Smooth muscle cell (in vitro differentiated cells): ENCODE measurements at regions not wholly inside any gene's neighbourhood (a gene's known extent, or its start where the extent isn't known, plus 50 kb on each side); places are given as distances from the start of the nearest gene placed in this dataset.

ENCODE experiments used
- DNase-seq: peaks from one replicate; lab custom pipeline; 2025; ENCODE audit not compliant: unreplicated experiment; lab: John Stamatoyannopoulos, UW
- H2AFZ ChIP-seq: fragments of 200-600 bp; sonication (generic); 2 replicates; pipeline ENCODE4 v1.6.0; 2016; ENCODE audit warnings: antibody characterized with exemption, low read depth, mild to moderate bottlenecking
- H3F3A ChIP-seq: fragments of 200-600 bp; sonication (generic); 2 replicates; pipeline ENCODE4 v1.6.0; 2017; ENCODE audit warnings: antibody characterized with exemption, low read depth
- H3K27ac ChIP-seq: fragments of 200-600 bp; sonication (generic); 2 replicates; pipeline ENCODE4 v1.5.1; 2016; ENCODE audit warnings: low read depth, mild to moderate bottlenecking
- H3K27me3 ChIP-seq: fragments of 200-600 bp; sonication (generic); 2 replicates; pipeline ENCODE4 v1.6.1; 2016; ENCODE audit warnings: low read depth, mild to moderate bottlenecking
- H3K36me3 ChIP-seq: fragments of 200-600 bp; sonication (generic); 2 replicates; pipeline ENCODE4 v1.5.1; 2016; ENCODE audit warnings: low read depth
- H3K4me1 ChIP-seq: fragments of 200-600 bp; sonication (generic); 2 replicates; pipeline ENCODE4 v1.5.1; 2016; ENCODE audit warnings: low read depth
- H3K4me2 ChIP-seq: fragments of 200-600 bp; sonication (generic); 2 replicates; pipeline ENCODE4 v1.6.0; 2016; ENCODE audit warnings: mild to moderate bottlenecking
- H3K4me3 ChIP-seq: fragments of 200-600 bp; sonication (generic); 2 replicates; pipeline ENCODE4 v1.5.1; 2016; ENCODE audit warnings: mild to moderate bottlenecking
- H3K79me2 ChIP-seq: fragments of 200-600 bp; sonication (generic); 2 replicates; pipeline ENCODE4 v1.6.0; 2016; ENCODE audit warnings: low read depth, mild to moderate bottlenecking
- H3K9ac ChIP-seq: fragments of 200-600 bp; sonication (generic); 2 replicates; pipeline ENCODE4 v1.6.0; 2016; ENCODE audit warnings: low read depth
- H3K9me3 ChIP-seq: fragments of 200-600 bp; sonication (generic); replicated peaks from 2 replicates; pipeline ENCODE4 v1.5.1; 2016; ENCODE audit warnings: low read depth
- H4K20me1 ChIP-seq: fragments of 200-600 bp; sonication (generic); 2 replicates; pipeline ENCODE4 v1.6.0; 2016; ENCODE audit warnings: low read depth
- WGBS: methylation state at CpG from one replicate; pipeline ENCODE4 v1.1.7; 2016; ENCODE audit warnings: low lambda C conversion rate; 5-methylcytosine and 5-hydroxymethylcytosine counted together
- TF ChIP-seq, protein P1 (sequence below): fragments of 200-600 bp; sonication (generic); IDR thresholded peaks from 2 replicates; pipeline ENCODE4 v1.5.1; 2017; ENCODE audit warnings: borderline replicate concordance, mild to moderate bottlenecking, antibody characterized with exemption; ENCODE audit not compliant: insufficient read depth, poor library complexity, severe bottlenecking

DNA sequence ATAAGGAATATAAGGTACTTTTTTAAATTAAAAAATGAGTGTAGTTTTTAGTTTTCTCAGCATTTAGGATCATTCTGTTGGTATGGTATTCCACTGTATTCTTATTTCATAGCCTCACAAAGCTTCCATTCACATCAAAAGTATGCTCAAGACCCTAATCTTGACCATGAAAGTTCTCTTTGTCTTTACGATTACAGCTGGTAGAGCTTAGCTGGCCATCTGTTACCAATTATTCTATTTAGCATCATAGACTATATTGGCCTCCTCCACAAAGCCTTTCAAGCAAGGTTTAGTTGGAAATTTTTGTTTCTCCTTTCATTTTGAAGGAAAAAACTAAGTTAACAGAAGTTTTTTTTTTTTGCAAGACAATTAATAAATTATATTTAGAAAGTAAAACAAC is 245.1 kb downstream of the KCTD12 start:
- Histone ChIP-seq H3K27me3 (no peaks in the 10 kb centered on the region), H3K4me3 (no peak overlapping the region), H3K27ac (peak overlapping the region; percentile 65), H3K36me3 (no peaks in the 10 kb centered on the region), H2AFZ (no peak overlapping the region), H3K9me3 (no peaks in the 10 kb centered on the region), H3F3A (peaks cover 8% of the 10 kb centered on the region), H4K20me1 (no peaks in the 10 kb centered on the region), H3K4me2 (peak overlapping the region; percentile 66), H3K9ac (no peak overlapping the region), H3K79me2 (no peaks in the 10 kb centered on the region), H3K4me1 (no peaks in the 10 kb centered on the region)
- TF ChIP-seq, protein P1, sequence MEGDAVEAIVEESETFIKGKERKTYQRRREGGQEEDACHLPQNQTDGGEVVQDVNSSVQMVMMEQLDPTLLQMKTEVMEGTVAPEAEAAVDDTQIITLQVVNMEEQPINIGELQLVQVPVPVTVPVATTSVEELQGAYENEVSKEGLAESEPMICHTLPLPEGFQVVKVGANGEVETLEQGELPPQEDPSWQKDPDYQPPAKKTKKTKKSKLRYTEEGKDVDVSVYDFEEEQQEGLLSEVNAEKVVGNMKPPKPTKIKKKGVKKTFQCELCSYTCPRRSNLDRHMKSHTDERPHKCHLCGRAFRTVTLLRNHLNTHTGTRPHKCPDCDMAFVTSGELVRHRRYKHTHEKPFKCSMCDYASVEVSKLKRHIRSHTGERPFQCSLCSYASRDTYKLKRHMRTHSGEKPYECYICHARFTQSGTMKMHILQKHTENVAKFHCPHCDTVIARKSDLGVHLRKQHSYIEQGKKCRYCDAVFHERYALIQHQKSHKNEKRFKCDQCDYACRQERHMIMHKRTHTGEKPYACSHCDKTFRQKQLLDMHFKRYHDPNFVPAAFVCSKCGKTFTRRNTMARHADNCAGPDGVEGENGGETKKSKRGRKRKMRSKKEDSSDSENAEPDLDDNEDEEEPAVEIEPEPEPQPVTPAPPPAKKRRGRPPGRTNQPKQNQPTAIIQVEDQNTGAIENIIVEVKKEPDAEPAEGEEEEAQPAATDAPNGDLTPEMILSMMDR: no peak
- DNase-seq: no peak
- WGBS: 22% methylated on average over 1 of the region's 1 CpG

DNA sequence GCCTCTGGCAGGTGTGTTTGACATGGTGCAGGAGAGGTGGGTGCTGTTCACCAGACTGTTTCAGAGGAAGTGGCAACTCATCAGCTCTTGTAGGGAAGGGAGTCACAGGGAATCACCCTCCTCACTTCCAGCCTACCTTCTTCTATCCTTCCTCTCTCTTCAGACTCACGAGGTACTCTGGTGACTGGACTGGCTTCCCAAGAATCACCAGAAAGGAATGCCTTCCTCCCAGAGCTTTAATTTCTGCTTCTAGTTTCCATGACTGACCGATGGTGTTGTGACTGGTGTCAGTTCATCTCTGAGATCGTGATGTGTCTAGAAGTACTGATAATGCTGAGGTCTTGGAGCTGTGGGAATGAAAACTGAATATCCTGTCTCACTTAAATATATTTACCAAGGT is 247.3 kb downstream of the KCTD12 start:
- H3K9ac ChIP-seq: no peak overlapping the region
- no peak overlapping the region for H2AFZ ChIP-seq
- no peaks in the 10 kb centered on the region for H4K20me1 ChIP-seq
- no peaks in the 10 kb centered on the region for H3K9me3 ChIP-seq
- H3K36me3 ChIP-seq: no peaks in the 10 kb centered on the region
- H3F3A ChIP-seq: peaks cover 8% of the 10 kb centered on the region
- H3K27me3 ChIP-seq: no peaks in the 10 kb centered on the region
- 44% methylated on average over 3 of the region's 3 CpGs for WGBS
- no peaks in the 10 kb centered on the region for H3K79me2 ChIP-seq
- no peaks in the 10 kb centered on the region for H3K4me1 ChIP-seq
- TF ChIP-seq, protein P1: no peak
- H3K27ac ChIP-seq: peak overlapping the region; percentile 34
- no peak for DNase-seq
- H3K4me3 ChIP-seq: no peak overlapping the region
- H3K4me2 ChIP-seq: no peak overlapping the region

DNA sequence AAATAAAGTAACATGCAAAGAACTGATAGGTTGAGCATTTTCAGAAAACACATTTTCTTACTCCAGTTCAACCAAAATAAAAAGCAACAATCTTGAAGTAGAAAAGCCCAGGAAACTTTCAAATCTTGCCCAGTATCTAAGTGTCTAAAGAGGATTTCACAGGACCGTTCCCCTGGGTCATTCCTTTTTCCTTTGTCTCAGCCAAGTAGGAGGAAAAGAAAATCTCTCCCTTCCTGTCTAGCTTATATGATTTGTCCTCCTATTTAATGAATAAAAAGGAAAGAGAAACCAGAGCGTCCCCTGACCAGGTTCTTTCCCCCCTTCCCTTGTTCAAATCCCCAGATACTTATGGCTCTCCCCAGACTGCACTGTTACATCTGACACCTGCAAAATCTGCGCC is 248.0 kb downstream of the KCTD12 start:
- peak overlapping the region; percentile 5 for H2AFZ ChIP-seq
- no peak overlapping the region for H3K4me3 ChIP-seq
- no peaks in the 10 kb centered on the region for H3K27me3 ChIP-seq
- H3K9ac ChIP-seq: no peak overlapping the region
- peak overlapping the region; percentile 34 for H3K27ac ChIP-seq
- no peaks in the 10 kb centered on the region for H3K79me2 ChIP-seq
- H4K20me1 ChIP-seq: no peaks in the 10 kb centered on the region
- no peaks in the 10 kb centered on the region for H3K36me3 ChIP-seq
- 66% methylated on average over 3 of the region's 3 CpGs for WGBS
- peaks cover 8% of the 10 kb centered on the region for H3F3A ChIP-seq
- H3K4me2 ChIP-seq: no peak overlapping the region
- H3K9me3 ChIP-seq: no peaks in the 10 kb centered on the region
- TF ChIP-seq, protein P1: no peak
- DNase-seq: no peak
- no peaks in the 10 kb centered on the region for H3K4me1 ChIP-seq

DNA sequence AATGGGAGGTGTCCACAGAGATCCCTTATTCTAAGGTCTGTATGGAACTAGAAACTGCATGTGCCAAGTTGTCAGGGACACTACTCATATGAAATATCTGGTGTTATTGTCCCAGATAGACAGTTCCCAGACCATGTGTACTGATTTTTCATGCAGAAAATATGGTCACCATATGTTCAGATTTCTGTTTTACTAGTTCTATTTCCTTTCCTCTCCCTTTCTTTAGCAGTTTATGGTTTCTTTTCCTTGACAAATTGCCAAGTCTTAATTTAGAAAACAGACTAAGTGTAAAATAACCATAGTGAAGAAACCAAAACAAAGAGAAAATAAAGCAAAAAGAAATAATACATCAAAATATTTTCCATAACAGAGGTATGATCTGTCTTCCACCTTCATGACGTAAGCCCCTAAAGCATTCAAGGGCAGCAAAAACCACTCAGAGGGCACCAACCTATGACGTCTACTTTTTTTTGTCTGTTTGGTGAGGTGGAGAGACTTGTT is 248.5 kb downstream of the KCTD12 start:
- no peaks in the 10 kb centered on the region for H4K20me1 ChIP-seq
- TF ChIP-seq, protein P1: no peak
- DNase-seq: no peak
- peak overlapping the region; percentile 34 for H3K27ac ChIP-seq
- no peak overlapping the region for H3K9ac ChIP-seq
- H3K4me2 ChIP-seq: no peak overlapping the region
- H3F3A ChIP-seq: peaks cover 8% of the 10 kb centered on the region
- WGBS: 78% methylated on average over 2 of the region's 2 CpGs
- H3K36me3 ChIP-seq: no peaks in the 10 kb centered on the region
- H3K9me3 ChIP-seq: no peaks in the 10 kb centered on the region
- H3K4me3 ChIP-seq: no peak overlapping the region
- H3K79me2 ChIP-seq: no peaks in the 10 kb centered on the region
- H3K27me3 ChIP-seq: no peaks in the 10 kb centered on the region
- H3K4me1 ChIP-seq: no peaks in the 10 kb centered on the region
- peak overlapping the region; percentile 5 for H2AFZ ChIP-seq
